ENCODE measurements at regions not wholly inside any gene's neighbourhood (a gene's known extent, or its start where the extent isn't known, plus 50 kb on each side); places are given as distances from the start of the nearest gene placed in this dataset.

GRCh38 chr4:137367620-137368019 is 164.7 kb downstream of the PCDH18 start:
- TF ChIP-seq CTCF (conservative IDR thresholded peaks at IDR 0.05 in 1 of 2, IDR thresholded peaks at IDR 0.05 in 1 of 2; ENCODE audit: low read depth in 1 of 2, low read length in 2 of 2) (no peak), EZH2 (IDR thresholded peaks at IDR 0.05; ENCODE audit: low read length, missing control alignments) (no peak)

Data from fibroblast of lung (primary cell).